HepG2 (cell line): ENCODE measurements at regions not wholly inside any gene's neighbourhood (a gene's known extent, or its start where the extent isn't known, plus 50 kb on each side); places are given as distances from the start of the nearest gene placed in this dataset.

Experiments used
- ARID4A ChIP-seq: sonication (generic); formaldehyde crosslinking; IDR thresholded peaks from 2 replicates; pipeline ENCODE4 v1.5.0; 2020; ENCODE audit warnings: mild to moderate bottlenecking, missing genetic modification reagents, borderline replicate concordance
- GATAD1 ChIP-seq: IDR thresholded peaks from 2 replicates; pipeline ENCODE4 v1.6.1; 2016; ENCODE audit warnings: missing genetic modification reagents, missing compliant biosample characterization
- HES4 ChIP-seq: sonication (generic); formaldehyde crosslinking; IDR thresholded peaks from 2 replicates; pipeline ENCODE4 v1.9.0; 2021; ENCODE audit warnings: mild to moderate bottlenecking, missing genetic modification reagents, borderline replicate concordance
- IRF2 ChIP-seq: IDR thresholded peaks from 2 replicates; pipeline ENCODE4 v1.6.1; 2018; ENCODE audit warnings: missing genetic modification reagents, missing compliant biosample characterization
- KLF13 ChIP-seq: sonication (generic); formaldehyde crosslinking; IDR thresholded peaks from 2 replicates; pipeline ENCODE4 v1.4.0; 2020; ENCODE audit warnings: mild to moderate bottlenecking, missing genetic modification reagents
- MIER3 ChIP-seq: IDR thresholded peaks from 2 replicates; pipeline ENCODE4 v1.6.1; 2016; ENCODE audit warnings: missing compliant biosample characterization, borderline replicate concordance
- MYC ChIP-seq: sonication (generic); formaldehyde crosslinking; IDR thresholded peaks from 2 replicates; pipeline ENCODE4 v1.9.0; 2021; ENCODE audit warnings: missing genetic modification reagents, borderline replicate concordance
- NBN ChIP-seq: fragments of 450-650 bp; conservative IDR thresholded peaks from 2 replicates; pipeline ENCODE4 v1.6.1; 2017
- NPAS2 ChIP-seq: sonication (generic); formaldehyde crosslinking; IDR thresholded peaks from 2 replicates; pipeline ENCODE4 v1.8.0; 2022; ENCODE audit warnings: mild to moderate bottlenecking, missing genetic modification reagents, borderline replicate concordance
- PAXIP1 ChIP-seq: sonication (generic); formaldehyde crosslinking; conservative IDR thresholded peaks from 2 replicates; pipeline ENCODE4 v1.4.0; 2020; ENCODE audit warnings: mild to moderate bottlenecking, missing genetic modification reagents, moderate library complexity
- RAD21 ChIP-seq: fragments of 450-650 bp; formaldehyde crosslinking; IDR thresholded peaks from 2 replicates; pipeline ENCODE4 v1.5.0; 2020; ENCODE audit warnings: mild to moderate bottlenecking
- ZBED4 ChIP-seq: sonication (generic); formaldehyde crosslinking; IDR thresholded peaks from 2 replicates; pipeline ENCODE4 v1.4.0; 2020; ENCODE audit warnings: missing genetic modification reagents, borderline replicate concordance
- ZMAT5 ChIP-seq: sonication (generic); formaldehyde crosslinking; IDR thresholded peaks from 2 replicates; pipeline ENCODE4 v1.5.0; 2020; ENCODE audit warnings: mild to moderate bottlenecking, low read depth, missing genetic modification reagents, borderline replicate concordance
- ZNF12 ChIP-seq: sonication (generic); formaldehyde crosslinking; IDR thresholded peaks from 2 replicates; pipeline ENCODE4 v1.5.0; 2020; ENCODE audit warnings: missing genetic modification reagents
- ZNF607 ChIP-seq: sonication (generic); formaldehyde crosslinking; IDR thresholded peaks from 2 replicates; pipeline ENCODE4 v1.5.1; 2020; ENCODE audit warnings: missing genetic modification reagents, mild to moderate bottlenecking, borderline replicate concordance
- ZNF614 ChIP-seq: IDR thresholded peaks from 2 replicates; pipeline ENCODE4 v1.6.1; 2018; ENCODE audit warnings: missing biosample characterization, missing genetic modification reagents, inconsistent platforms, borderline replicate concordance

DNA sequence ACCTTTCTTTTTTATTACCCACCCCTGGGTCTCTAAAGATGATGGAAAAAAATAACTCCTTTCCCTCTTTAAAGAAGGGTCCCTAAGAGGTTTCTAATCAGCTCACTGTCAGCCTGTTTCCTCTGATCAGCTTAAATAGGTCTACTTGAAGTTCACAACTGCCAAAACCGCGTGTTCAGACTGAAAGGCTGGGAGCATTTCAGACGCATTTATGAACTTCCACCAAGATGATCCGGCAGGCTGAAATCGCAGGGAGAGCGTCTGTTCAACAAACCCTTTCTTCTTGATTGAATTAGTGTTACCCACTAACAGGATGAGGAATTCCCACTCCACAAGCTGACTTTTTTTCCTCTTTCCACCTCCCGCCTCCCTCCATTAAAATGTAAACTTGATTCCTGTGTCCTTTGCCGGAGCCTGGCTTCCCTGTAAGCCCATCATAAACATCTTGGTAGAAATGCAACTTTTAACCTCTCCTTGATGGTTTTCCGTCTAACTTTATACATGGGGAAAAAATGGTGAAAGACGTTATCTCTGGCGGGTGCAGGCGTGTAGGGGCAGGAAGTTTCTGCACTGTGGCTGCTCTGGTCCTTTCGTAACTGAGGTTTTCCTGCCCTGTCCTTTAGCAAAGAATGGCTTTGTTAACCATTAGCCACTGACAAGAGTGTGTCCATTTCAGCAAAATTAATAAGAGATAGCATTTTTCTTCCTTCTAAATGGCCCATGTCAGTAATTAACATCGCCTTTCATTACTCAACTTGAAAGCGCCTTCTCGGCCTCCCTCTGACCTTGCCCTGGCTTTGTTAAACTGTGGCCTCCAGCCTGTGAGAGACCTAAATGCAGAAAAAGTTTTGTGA, 130.7 kb downstream of the BAMBI start (continued):
- TF ChIP-seq PAXIP1 (CRISPR knock-in tag): no peak; the same call in 1 of the 2 replicates
- no peak for TF ChIP-seq NPAS2 (CRISPR knock-in tag)
- TF ChIP-seq ZNF614 (CRISPR knock-in tag): peak; percentile 31; the same call in 1 of the 2 replicates
- TF ChIP-seq ZNF12 (CRISPR knock-in tag): no peak
- no peak; the same call in 1 of the 2 replicates for TF ChIP-seq ARID4A
- TF ChIP-seq MYC (CRISPR knock-in tag): no peak
- no peak for TF ChIP-seq KLF13 (CRISPR knock-in tag)
- no peak for TF ChIP-seq RAD21 (CRISPR knock-in tag)
- TF ChIP-seq ZNF607 (CRISPR knock-in tag): no peak
- no peak for TF ChIP-seq GATAD1 (CRISPR knock-in tag)
- TF ChIP-seq NBN: no peak
- no peak for TF ChIP-seq ZMAT5
- no peak for TF ChIP-seq HES4
- no peak for TF ChIP-seq ZBED4 (CRISPR knock-in tag)
- no peak; the same call in 1 of the 2 replicates for TF ChIP-seq IRF2 (CRISPR knock-in tag)
- no peak for TF ChIP-seq MIER3 (CRISPR knock-in tag)
